VCaP (cell line): ENCODE measurements at regions not wholly inside any gene's neighbourhood (a gene's known extent, or its start where the extent isn't known, plus 50 kb on each side); places are given as distances from the start of the nearest gene placed in this dataset.

ENCODE experiments used
- H3K27ac ChIP-seq: fragments of 450-650 bp; 2 replicates; pipeline ENCODE4 v1.5.1; 2017
- TF ChIP-seq, protein P1 (sequence below): fragments of 450-650 bp; conservative IDR thresholded peaks from 2 replicates; pipeline ENCODE4 v1.5.1; 2017; ENCODE audit warnings: mild to moderate bottlenecking, moderate library complexity

DNA sequence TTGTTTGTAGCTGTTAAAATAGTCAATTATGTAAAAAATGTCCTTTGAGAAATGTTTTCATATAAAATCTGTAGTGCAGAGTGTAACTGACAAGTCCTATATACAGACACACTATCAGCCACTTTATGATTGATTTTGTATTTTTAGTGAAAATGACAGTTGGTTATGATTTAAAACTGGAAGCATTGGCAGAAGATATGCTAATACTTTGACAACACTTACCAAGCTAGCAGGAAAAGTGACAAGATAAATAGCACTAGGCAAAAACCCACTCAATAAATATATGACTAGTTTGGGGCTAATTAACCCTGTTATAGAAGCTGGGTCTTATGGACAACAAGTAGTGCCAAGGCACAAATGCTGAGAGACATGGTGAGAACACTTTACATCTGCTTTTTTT is 772.9 kb upstream of the NOVA1 start:
- TF ChIP-seq, protein P1, sequence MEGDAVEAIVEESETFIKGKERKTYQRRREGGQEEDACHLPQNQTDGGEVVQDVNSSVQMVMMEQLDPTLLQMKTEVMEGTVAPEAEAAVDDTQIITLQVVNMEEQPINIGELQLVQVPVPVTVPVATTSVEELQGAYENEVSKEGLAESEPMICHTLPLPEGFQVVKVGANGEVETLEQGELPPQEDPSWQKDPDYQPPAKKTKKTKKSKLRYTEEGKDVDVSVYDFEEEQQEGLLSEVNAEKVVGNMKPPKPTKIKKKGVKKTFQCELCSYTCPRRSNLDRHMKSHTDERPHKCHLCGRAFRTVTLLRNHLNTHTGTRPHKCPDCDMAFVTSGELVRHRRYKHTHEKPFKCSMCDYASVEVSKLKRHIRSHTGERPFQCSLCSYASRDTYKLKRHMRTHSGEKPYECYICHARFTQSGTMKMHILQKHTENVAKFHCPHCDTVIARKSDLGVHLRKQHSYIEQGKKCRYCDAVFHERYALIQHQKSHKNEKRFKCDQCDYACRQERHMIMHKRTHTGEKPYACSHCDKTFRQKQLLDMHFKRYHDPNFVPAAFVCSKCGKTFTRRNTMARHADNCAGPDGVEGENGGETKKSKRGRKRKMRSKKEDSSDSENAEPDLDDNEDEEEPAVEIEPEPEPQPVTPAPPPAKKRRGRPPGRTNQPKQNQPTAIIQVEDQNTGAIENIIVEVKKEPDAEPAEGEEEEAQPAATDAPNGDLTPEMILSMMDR = no peak

DNA sequence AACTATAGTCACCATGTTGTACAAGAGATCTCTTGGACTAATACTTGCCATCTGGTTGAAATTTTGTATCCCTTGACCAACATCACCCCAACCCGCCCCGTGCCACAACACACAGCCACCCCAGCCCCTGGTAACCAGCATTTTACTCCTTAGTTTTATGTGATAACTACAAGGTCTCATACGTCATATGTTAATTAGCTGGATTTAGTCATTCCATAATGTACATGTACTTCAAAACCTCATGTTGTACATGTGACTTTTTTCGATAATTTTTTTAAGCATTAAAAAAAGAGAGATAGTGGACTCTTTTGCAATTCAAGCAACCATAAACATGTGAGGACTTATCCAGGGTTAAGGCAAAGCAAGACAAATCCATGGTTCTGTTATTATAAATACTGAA is 773.4 kb upstream of the NOVA1 start:
- TF ChIP-seq, protein P1 = no peak

More for the DNA sequence above, 772.9 kb upstream of the NOVA1 start:
- H3K27ac ChIP-seq = no peak overlapping the region

DNA sequence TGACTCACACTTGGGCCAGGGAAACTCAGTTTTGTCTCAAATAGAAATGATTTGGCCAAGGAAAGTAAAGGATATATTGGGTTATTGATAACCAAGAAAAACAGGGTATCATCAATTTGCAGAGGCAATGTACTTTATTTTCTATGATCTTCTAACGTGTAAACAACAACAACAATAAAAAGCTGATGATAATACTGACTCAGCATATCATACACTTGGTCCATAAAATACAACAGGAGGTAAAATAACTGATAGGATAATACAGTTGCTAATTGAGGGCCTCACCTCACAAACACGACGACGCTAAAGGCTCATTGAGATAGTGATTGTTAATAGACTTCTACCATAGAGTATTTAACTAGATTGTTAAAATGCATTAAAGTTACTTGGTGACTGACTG is 774.0 kb upstream of the NOVA1 start:
- H3K27ac ChIP-seq = no peak overlapping the region
- TF ChIP-seq, protein P1 = no peak

More for the DNA sequence above, 773.4 kb upstream of the NOVA1 start:
- H3K27ac ChIP-seq = no peak overlapping the region

DNA sequence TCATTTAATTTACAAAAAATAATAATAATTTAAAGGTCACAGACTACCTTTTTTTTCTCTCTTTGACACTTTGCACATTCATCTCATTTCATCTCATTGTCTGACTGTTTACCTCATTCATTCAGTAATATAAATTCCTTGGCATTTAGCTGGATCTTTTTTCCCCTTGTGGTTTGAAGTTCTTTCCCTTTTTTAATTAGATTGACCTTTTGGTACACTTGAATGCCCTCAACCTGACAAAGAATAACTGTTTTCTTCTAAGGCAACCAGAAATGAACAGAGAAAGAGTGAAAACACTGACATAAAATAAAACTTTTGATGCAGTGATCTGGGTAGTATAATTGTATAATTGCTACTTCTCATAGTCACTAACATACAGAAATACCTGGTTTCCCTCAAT is 774.9 kb upstream of the NOVA1 start:
- TF ChIP-seq, protein P1 = no peak

DNA sequence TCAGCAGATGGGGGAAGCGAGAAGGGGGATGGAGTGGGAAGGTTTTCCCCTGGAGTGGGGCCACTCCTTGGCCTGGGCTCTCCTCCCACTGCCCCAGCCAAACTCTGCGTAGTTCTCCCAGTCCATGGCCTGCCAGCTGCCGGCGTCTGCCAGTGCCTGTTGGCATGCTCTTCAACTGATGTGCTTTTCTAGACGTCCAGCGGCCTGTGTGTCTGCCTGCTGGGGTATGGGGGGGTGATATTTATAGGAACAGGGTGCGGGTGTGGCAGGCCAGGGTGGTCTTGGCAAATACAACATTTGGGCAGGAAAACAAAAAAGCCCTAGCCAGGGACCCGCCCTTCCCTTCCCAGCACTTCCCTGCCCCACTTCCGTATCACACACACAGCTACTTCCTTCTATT is 786.3 kb upstream of the NOVA1 start:
- TF ChIP-seq, protein P1 = no peak
- H3K27ac ChIP-seq = no peak overlapping the region

More for the DNA sequence above, 774.9 kb upstream of the NOVA1 start:
- no peak overlapping the region for H3K27ac ChIP-seq

DNA sequence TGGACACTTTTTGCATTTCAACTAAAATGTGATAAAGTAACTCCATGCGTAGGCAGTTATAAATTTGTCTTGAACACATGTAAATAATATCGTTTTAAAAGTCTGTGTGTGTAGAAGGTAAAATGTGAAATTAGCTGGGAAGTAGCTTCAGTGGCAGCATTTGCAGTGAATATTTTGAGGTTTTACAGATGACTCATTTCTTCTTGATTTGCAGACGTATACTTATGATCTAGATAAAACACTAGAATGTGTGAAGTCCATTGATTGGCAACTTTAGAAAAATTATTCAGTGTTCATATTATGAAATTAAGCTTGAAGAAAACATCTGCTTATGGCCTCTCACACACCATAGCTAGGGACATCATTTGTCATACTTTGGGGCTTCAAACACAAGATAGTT is 788.6 kb upstream of the NOVA1 start:
- TF ChIP-seq, protein P1 = no peak
- no peak overlapping the region for H3K27ac ChIP-seq

DNA sequence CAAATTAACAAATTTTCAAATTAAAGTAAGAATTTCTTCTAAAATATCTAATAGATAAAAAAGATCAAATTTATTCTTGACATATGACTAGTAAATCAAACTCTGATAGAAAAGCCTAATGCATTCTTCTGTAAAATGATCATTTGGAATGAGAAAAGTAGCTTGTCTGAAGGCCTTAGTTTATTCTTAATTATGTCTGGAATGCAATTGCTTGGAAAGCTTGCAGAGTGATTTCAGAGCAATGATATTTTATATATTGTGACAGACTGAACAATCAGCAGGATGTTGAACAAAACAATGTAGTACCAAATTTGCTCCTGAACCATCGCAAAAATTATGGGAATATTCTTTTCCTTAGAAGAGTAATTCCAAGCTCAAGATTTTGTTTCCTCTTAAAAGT is 789.6 kb upstream of the NOVA1 start:
- H3K27ac ChIP-seq = no peak overlapping the region
- TF ChIP-seq, protein P1 = no peak

DNA sequence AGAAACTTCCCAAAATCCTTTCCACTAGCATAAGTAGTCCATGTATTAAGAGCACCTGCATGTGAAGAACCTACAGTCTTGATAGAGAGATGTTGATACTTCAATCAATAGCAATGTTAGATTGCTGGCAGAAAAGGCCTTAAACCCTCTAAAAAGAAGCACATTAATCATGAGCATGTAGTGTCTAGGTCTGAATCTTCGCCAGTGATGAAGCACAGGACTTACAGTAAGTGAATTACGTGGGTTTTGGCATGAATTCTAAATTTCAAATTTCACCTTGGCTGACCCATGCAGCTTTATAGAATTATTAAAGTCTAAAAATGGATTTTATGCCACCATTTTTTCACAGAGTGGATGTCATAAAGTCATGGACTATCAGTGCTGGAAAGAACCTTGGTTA is 791.6 kb upstream of the NOVA1 start:
- no peak overlapping the region for H3K27ac ChIP-seq
- TF ChIP-seq, protein P1 = no peak
